ENCODE measurements at regions not wholly inside any gene's neighbourhood (a gene's known extent, or its start where the extent isn't known, plus 50 kb on each side); places are given as distances from the start of the nearest gene placed in this dataset.

DNA sequence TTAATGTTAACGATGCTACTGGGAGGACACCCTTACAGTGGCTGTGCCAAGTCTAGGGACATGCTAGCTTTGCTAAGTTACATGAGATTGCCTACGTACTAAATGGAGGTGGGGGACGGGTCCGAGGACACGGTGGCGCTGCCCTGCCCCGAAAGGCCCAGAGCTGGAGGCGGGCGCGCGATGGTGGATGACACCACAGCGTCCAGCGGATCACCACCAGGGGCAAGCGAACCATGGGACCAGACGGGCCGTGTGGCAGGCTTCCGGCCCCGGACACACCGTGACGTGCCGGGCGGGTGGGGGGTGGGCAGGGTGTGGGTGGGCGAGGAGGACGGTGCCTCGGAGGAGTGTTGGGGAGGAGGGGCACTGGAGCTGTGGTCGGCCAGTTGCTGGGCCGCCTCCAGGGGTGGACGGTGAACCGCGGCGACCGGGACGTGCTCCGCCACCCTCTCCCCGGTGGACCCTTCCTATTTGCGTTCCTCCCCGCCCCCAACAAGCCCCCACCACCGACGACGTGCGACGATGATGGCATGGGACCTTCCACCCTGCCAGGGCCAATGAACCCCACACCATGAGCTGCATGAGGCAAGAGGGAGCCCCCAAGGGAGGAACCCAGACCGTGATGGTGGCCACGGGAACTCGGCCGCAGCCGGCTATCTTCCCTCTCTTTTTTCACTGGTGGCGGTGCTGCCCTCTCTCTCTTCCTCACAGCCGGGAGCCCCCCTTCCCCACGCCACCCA is 773.3 kb upstream of the DEFB115 start:
- TF ChIP-seq POLR2A (IDR thresholded peaks at IDR 0.05): no peak
- TF ChIP-seq, protein P1, sequence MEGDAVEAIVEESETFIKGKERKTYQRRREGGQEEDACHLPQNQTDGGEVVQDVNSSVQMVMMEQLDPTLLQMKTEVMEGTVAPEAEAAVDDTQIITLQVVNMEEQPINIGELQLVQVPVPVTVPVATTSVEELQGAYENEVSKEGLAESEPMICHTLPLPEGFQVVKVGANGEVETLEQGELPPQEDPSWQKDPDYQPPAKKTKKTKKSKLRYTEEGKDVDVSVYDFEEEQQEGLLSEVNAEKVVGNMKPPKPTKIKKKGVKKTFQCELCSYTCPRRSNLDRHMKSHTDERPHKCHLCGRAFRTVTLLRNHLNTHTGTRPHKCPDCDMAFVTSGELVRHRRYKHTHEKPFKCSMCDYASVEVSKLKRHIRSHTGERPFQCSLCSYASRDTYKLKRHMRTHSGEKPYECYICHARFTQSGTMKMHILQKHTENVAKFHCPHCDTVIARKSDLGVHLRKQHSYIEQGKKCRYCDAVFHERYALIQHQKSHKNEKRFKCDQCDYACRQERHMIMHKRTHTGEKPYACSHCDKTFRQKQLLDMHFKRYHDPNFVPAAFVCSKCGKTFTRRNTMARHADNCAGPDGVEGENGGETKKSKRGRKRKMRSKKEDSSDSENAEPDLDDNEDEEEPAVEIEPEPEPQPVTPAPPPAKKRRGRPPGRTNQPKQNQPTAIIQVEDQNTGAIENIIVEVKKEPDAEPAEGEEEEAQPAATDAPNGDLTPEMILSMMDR (IDR thresholded peaks at IDR 0.05): no peak
